Ovary (tissue), 7 donors: ENCODE measurements at regions not wholly inside any gene's neighbourhood (a gene's known extent, or its start where the extent isn't known, plus 50 kb on each side); places are given as distances from the start of the nearest gene placed in this dataset.

Experiments
- DNase-seq, 5 donors: peaks; one replicate each; pipeline ENCODE4 v3.0.0-alpha.2; 2019 to 2020
- H3K27ac ChIP-seq, 2 donors: fragments of 200-600 bp; one replicate each; pipeline versions ENCODE4 v1.5.1 to v1.8.0; 2019 to 2022
- H3K27me3 ChIP-seq: fragments of 200-600 bp; one replicate; pipeline ENCODE4 v1.8.0; 2022
- H3K36me3 ChIP-seq: fragments of 200-600 bp; sonication (generic); one replicate; pipeline ENCODE4 v1.5.1; 2019
- H3K4me1 ChIP-seq: one replicate; pipeline ENCODE4 v1.8.1; 2013; ENCODE audit warnings: mild to moderate bottlenecking, moderate library complexity; ENCODE audit not compliant: insufficient read depth
- H3K4me3 ChIP-seq: fragments of 200-600 bp; sonication (generic); one replicate; pipeline ENCODE4 v1.5.1; 2017
- H3K9me3 ChIP-seq, 2 donors: fragments of 200-600 bp in 1 of 2; sonication (generic) in 1 of 2; one replicate each; pipeline versions ENCODE4 v1.5.1 to v1.8.1; 2013 to 2019; ENCODE audit warnings: mild to moderate bottlenecking in 1 of 2, moderate library complexity in 1 of 2
- CTCF ChIP-seq, 3 donors: fragments of 450-650 bp in 2 of 3; fragments of 200-600 bp in 1 of 3; IDR thresholded peaks; one replicate each; pipeline versions ENCODE4 v1.5.1 to v1.8.0; 2016 to 2022; ENCODE audit warnings: antibody characterized with exemption in 3 of 3, mild to moderate bottlenecking in 1 of 3
- EP300 ChIP-seq: sonication (generic); formaldehyde crosslinking; IDR thresholded peaks from one replicate; pipeline ENCODE4 v1.6.1; 2017; ENCODE audit warnings: antibody characterized with exemption
- POLR2A ChIP-seq: fragments of 450-650 bp; IDR thresholded peaks from one replicate; pipeline ENCODE4 v1.6.1; 2017; ENCODE audit warnings: antibody characterized with exemption, mild to moderate bottlenecking, moderate library complexity
- WGBS, 3 donors: extraction: QIAGEN DNeasy Blood & Tissue Kit in 1 of 3; methylation state at CpG; one replicate each; pipeline versions ENCODE4 v1.1.5 to v1.1.7; 2013 to 2017; 5-methylcytosine and 5-hydroxymethylcytosine counted together
- intact Hi-C, 4 donors: fragments of 100-400 bp; cut with DNase I; formaldehyde crosslinking; loops; one replicate each; pipeline versions ENCODE4 v1.11.0 to v1.15.1; 2022 to 2023
- donor health status: DM: no; HTN: no; CAD: no; lungs with moderate emphysema.
- donor health status: DM: no; HTN: no; CAD: no.
- donor health status: Bipolar disorder and iron deficiency.
- donor health status: DM: no; HTN: no; CAD: no.
- donor health status: DM: yes; HTN: yes; CAD: no.

GRCh38 chr13:32837307-32837972, 178.8 kb upstream of the KL start:
- Histone ChIP-seq H3K4me3 (no peak overlapping the region), H3K4me1 (peaks cover 2% of the 10 kb centered on the region), H3K27me3 (no peaks in the 10 kb centered on the region), H3K9me3 (no peaks in the 10 kb centered on the region), H3K36me3 (no peaks in the 10 kb centered on the region), H3K27ac (no peak overlapping the region)
- intact Hi-C loops, result no loop called here
- TF ChIP-seq POLR2A (no peak), EP300 (no peak), CTCF (IDR thresholded peaks at IDR 0.05) (no peak)
- DNase-seq, result no peak
- WGBS, 3 donors, result 86 to 92% (median 87%) methylated on average over 5 of the region's 5 CpGs

DNA sequence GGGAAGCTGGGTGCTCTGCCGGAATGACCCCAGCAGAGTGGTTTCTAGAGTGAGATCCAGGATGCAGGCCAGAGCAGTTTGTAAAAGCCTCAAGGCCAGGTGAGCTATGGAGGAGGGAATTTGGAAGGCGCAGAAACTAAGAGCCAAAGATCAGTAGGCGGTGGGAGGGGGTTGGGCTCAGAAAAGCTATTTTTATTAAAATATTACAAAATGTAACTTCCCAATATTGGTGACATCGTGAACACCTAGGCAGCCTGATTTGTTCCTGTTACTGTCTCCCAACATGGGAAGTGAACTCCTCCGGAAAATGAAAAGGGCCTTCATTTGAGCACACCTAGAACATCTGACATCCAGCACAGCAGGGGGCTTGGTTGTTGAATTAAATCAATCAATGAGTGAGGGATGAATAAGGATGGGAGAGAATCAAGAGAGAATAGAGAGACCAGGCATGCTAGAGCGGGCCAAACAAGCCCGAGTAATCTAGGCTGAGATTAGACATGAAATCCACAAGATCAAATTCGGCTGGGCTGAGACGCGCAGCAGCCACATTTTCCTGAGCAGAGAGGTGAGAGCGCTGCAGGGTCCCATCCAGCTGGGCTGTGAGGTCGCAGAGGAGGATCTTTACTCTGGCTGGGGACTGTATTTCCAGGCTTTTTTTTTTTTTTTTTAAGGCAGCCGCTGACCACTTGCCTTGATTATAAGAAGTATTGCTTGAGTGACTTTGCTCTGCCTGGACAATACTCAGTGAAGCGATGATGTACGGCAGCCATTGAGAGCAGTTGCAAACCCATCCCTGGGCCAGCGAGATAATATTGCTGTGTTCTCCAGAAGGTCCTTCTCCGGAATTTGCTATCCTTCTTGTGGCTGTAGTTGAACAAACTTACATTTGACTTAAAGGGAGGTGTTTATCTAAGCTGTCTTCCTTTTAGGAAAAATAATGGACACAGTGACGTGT, 178.0 kb upstream of the KL start:
- DNase-seq, result no peak
- WGBS, 3 donors, result 64 to 69% (median 69%) methylated on average over 18 of the region's 18 CpGs
- H3K36me3 ChIP-seq, result no peaks in the 10 kb centered on the region
- H3K27me3 ChIP-seq, result no peaks in the 10 kb centered on the region
- H3K4me1 ChIP-seq, result peaks cover 2% of the 10 kb centered on the region
- intact Hi-C loops, result no loop called here
- H3K9me3 ChIP-seq, result no peaks in the 10 kb centered on the region
- no peak overlapping the region for H3K27ac ChIP-seq
- no peak overlapping the region for H3K4me3 ChIP-seq
- TF ChIP-seq CTCF (IDR thresholded peaks at IDR 0.05), result no peak
- TF ChIP-seq POLR2A, result no peak
- no peak for TF ChIP-seq EP300

DNA sequence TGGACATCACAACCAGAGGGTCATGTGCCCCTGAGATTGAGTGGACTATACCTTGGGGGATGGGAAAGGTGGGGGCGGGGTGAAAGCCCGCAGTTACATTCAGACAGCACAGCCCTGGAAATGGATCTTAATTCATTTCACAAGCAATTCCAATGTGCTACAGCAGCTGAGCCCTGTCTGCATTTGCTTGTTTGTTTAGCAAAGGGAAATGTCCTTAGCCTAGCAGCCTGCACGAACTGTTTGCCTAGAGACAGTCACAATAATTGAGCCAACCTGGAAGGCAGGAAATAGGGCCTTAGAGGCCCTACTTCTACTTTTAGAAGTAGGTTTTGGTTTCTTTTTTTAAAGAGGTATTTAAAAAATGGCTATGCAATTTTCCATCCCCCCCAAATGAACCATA, 177.3 kb upstream of the KL start:
- DNase-seq, result no peak
- no peak overlapping the region for H3K4me3 ChIP-seq
- no peak overlapping the region for H3K27ac ChIP-seq
- no peaks in the 10 kb centered on the region for H3K9me3 ChIP-seq
- peaks cover 2% of the 10 kb centered on the region for H3K4me1 ChIP-seq
- WGBS, 3 donors, result 15 to 24% (median 16%) methylated on average over 3 of the region's 3 CpGs
- TF ChIP-seq POLR2A (no peak), EP300 (no peak), CTCF (IDR thresholded peaks at IDR 0.05) (no peak)
- intact Hi-C loops, result no loop called here
- H3K36me3 ChIP-seq, result no peaks in the 10 kb centered on the region
- no peaks in the 10 kb centered on the region for H3K27me3 ChIP-seq

DNA sequence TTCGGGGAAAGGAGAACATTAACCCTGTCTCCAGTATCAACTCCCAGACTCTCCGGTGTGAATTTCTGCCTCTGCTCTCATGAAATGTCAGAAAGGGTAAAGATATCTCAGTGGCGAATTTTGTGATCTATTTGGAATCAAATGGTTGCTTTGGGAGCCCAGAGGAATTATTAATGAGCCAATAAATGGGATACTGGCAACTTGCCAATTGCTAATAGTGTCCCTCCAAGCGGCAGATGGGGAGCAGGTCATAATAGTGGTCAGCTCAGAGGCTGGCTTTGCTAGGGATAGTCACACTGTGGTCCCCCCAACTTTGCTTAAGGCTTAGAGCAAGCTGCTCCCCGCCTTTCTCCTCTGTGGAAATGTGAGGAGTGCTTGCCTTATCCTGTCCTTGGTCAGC, 176.1 kb upstream of the KL start:
- Histone ChIP-seq H3K36me3 (no peaks in the 10 kb centered on the region), H3K27me3 (no peaks in the 10 kb centered on the region), H3K27ac (no peak overlapping the region), H3K9me3 (no peaks in the 10 kb centered on the region), H3K4me3 (no peak overlapping the region), H3K4me1 (peaks cover 2% of the 10 kb centered on the region)
- intact Hi-C loops, result no loop called here
- DNase-seq, result no peak
- WGBS, 3 donors, result 84 to 91% (median 90%) methylated on average over 5 of the region's 5 CpGs
- TF ChIP-seq POLR2A, result no peak
- TF ChIP-seq EP300, result no peak
- no peak for TF ChIP-seq CTCF (IDR thresholded peaks at IDR 0.05)
